Right lobe of liver (tissue), 6 donors: ENCODE measurements at regions not wholly inside any gene's neighbourhood (a gene's known extent, or its start where the extent isn't known, plus 50 kb on each side); places are given as distances from the start of the nearest gene placed in this dataset.

Experiments
- ATAC-seq, 4 donors: fragments of 200-7000 bp; cut with Tn5 transposase; one replicate each; pipeline ENCODE4 v1.9.1; 2020; ENCODE audit warnings: mild to moderate bottlenecking in 4 of 4, moderate library complexity in 4 of 4
- DNase-seq, 3 donors: peaks; one replicate each; pipeline ENCODE4 v3.0.0-alpha.2; 2020
- H3K27ac ChIP-seq, 3 donors: fragments of 200-600 bp; one replicate each; pipeline ENCODE4 v1.8.0; 2022
- H3K27me3 ChIP-seq, 2 donors: fragments of 200-600 bp; one replicate each; pipeline ENCODE4 v1.8.0; 2022
- H3K36me3 ChIP-seq, 4 donors: fragments of 200-600 bp; sonication (generic) in 1 of 4; one replicate each; pipeline versions ENCODE4 v1.5.1 to v1.8.0; 2017 to 2022; ENCODE audit warnings: control low read depth in 1 of 4
- H3K4me1 ChIP-seq, 4 donors: fragments of 200-600 bp; sonication (generic) in 1 of 4; one replicate each; pipeline versions ENCODE4 v1.5.1 to v1.8.0; 2017 to 2022; ENCODE audit warnings: control low read depth in 1 of 4
- H3K4me3 ChIP-seq, 3 donors: fragments of 200-600 bp; one replicate each; pipeline ENCODE4 v1.8.0; 2022
- H3K9me3 ChIP-seq, 4 donors: fragments of 200-600 bp; sonication (generic) in 1 of 4; one replicate each; pipeline versions ENCODE4 v1.5.1 to v1.8.0; 2017 to 2022; ENCODE audit warnings: control low read depth in 1 of 4
- POLR2A ChIP-seq: fragments of 450-650 bp; IDR thresholded peaks from one replicate; pipeline ENCODE4 v1.6.1; 2017; ENCODE audit warnings: antibody characterized with exemption, mild to moderate bottlenecking
- WGBS: methylation state at CpG from one replicate; pipeline ENCODE4 v1.1.6; 2018; ENCODE audit warnings: low coverage, low lambda C conversion rate; ENCODE audit not compliant: insufficient coverage; ENCODE audit errors: missing lambda C conversion rate; 5-methylcytosine and 5-hydroxymethylcytosine counted together
- intact Hi-C, 2 donors: fragments of 100-400 bp; cut with DNase I; formaldehyde crosslinking; loops; one replicate each; pipeline versions ENCODE4 v1.11.2 to v1.14.1; 2022
- TF ChIP-seq, protein P1 (sequence below), 4 donors: fragments of 200-600 bp in 3 of 4; fragments of 450-650 bp in 1 of 4; IDR thresholded peaks; one replicate each; pipeline versions ENCODE4 v1.5.1 to v1.8.0; 2016 to 2022; ENCODE audit warnings: antibody characterized with exemption in 4 of 4, mild to moderate bottlenecking in 2 of 4
- donor health status: DM: no; HTN: yes; CAD: no.
- donor health status: DM: no; HTN: no; CAD: no.
- donor health status: DM: no; HTN: no; CAD: no.
- donor health status: DM: no; HTN: yes; CAD: no.
- donor health status: DM: no; HTN: yes; CAD: no.

DNA sequence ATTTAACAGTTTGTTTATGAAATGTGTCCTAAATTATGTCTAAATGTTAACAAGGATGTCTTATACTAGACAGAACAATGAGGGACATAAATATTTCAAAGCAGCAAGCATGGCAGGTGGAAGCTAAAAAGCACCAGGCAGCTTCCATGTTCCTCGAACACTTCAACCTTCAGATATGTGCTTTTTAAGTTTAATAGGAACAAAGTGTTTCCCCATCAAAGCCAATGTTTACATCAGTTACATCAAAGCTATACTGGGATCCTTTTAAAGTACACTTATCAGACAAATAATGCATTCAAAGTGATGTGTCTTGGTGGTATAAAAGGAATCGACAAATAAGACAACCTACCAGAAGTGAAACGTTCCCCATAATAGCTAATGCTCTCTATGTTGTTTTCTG lies 2841.1 kb upstream of the PCDH20 start:
- Histone ChIP-seq H3K27me3 (no peaks in the 10 kb centered on the region), H3K27ac (no peak overlapping the region), H3K4me3 (no peak overlapping the region), H3K36me3 (no peaks in the 10 kb centered on the region), H3K4me1 (no peaks in the 10 kb centered on the region), H3K9me3 (no peaks in the 10 kb centered on the region)
- ATAC-seq, result no peak
- 51% methylated on average over 3 of the region's 3 CpGs for WGBS
- TF ChIP-seq POLR2A, result no peak
- TF ChIP-seq, protein P1, sequence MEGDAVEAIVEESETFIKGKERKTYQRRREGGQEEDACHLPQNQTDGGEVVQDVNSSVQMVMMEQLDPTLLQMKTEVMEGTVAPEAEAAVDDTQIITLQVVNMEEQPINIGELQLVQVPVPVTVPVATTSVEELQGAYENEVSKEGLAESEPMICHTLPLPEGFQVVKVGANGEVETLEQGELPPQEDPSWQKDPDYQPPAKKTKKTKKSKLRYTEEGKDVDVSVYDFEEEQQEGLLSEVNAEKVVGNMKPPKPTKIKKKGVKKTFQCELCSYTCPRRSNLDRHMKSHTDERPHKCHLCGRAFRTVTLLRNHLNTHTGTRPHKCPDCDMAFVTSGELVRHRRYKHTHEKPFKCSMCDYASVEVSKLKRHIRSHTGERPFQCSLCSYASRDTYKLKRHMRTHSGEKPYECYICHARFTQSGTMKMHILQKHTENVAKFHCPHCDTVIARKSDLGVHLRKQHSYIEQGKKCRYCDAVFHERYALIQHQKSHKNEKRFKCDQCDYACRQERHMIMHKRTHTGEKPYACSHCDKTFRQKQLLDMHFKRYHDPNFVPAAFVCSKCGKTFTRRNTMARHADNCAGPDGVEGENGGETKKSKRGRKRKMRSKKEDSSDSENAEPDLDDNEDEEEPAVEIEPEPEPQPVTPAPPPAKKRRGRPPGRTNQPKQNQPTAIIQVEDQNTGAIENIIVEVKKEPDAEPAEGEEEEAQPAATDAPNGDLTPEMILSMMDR (IDR thresholded peaks at IDR 0.05), result no peak
- intact Hi-C loops, result no loop called here
- DNase-seq, result no peak

DNA sequence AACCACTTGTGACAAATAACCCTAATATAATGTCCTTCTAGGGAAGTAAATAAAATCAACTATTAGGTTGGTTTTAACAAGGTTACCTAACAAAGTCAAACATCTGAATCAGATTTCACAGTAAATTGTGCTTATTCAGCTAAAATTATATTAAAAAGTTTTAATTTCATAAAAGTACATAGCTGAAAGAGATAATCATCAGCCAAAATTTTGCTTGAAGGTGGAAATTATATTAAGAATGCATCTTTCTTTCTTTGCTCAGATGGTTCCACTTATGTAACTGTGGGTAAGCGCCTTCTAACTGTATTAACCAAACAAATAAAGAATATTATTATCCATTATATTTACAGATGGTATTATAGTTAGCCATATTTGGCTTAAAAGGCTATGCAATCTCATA lies 2840.3 kb upstream of the PCDH20 start:
- WGBS, result 39% methylated on average over 1 of the region's 1 CpG
- H3K4me3 ChIP-seq, result no peak overlapping the region
- H3K4me1 ChIP-seq, result no peaks in the 10 kb centered on the region
- H3K27me3 ChIP-seq, result no peaks in the 10 kb centered on the region
- H3K27ac ChIP-seq, result no peak overlapping the region
- intact Hi-C loops, result no loop called here
- TF ChIP-seq, protein P1 (IDR thresholded peaks at IDR 0.05), result no peak
- TF ChIP-seq POLR2A, result no peak
- H3K9me3 ChIP-seq, result no peaks in the 10 kb centered on the region
- ATAC-seq (no peak), DNase-seq (no peak)
- no peaks in the 10 kb centered on the region for H3K36me3 ChIP-seq

DNA sequence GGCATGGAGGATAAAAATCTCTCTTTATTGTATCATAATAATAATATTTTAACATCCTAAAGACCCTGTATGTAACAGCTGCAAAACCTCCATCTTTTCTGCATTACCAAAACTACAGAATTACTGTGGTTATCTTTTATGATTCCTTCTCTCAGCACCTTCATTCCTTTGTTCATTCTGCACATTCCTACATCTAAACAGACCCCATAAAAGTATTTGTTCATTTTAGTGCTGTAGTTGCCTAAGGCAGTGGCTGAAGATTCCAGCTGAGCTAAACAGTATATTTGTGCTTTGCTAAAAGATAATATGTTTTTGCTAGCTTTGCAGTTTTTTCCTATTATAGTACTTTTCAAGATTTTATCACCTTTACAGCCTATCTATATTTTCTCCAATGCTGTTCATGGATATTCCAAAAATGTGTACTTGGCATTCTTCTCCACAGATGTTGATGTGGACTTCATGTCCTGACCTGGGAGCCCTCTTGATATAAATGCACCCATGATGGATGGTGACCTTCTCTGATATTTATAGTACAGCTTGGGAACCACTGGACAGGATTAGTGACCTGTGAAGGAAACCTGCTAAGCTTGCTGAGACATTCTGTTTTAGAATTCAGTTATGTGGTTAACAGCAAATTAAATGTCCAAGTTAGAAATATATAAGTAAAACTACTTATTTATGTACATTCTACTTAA lies 2832.9 kb upstream of the PCDH20 start:
- ATAC-seq (no peak), DNase-seq (no peak)
- no peaks in the 10 kb centered on the region for H3K4me1 ChIP-seq
- TF ChIP-seq POLR2A, result no peak
- TF ChIP-seq, protein P1 (IDR thresholded peaks at IDR 0.05), result no peak
- H3K36me3 ChIP-seq, result no peaks in the 10 kb centered on the region
- no peaks in the 10 kb centered on the region for H3K27me3 ChIP-seq
- H3K4me3 ChIP-seq, result no peak overlapping the region
- H3K9me3 ChIP-seq, result no peaks in the 10 kb centered on the region
- no peak overlapping the region for H3K27ac ChIP-seq
- intact Hi-C loops, result no loop called here

DNA sequence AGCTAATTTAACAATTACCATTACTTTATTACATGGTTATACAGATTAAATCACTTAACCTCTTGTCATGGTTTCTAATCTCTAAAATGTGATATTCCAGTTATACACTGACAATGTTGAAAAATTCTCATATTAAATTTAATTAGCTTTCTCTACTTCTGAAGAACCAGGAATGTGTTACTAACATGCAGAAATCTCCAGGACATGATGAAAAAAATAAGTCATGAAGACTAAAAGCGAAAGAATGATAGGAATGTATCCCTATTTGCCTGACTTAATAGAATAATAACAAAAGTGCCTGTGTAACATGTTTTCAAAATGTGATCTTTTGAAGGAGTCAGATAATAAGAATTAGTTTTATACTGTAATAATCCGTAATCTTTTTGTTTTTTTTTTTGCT lies 2823.7 kb upstream of the PCDH20 start:
- no peak for DNase-seq
- TF ChIP-seq, protein P1 (IDR thresholded peaks at IDR 0.05), result no peak
- TF ChIP-seq POLR2A, result no peak
- WGBS, result 33% methylated on average over 2 of the region's 2 CpGs
- Histone ChIP-seq H3K9me3 (no peaks in the 10 kb centered on the region), H3K27me3 (no peaks in the 10 kb centered on the region), H3K4me1 (no peaks in the 10 kb centered on the region), H3K4me3 (no peak overlapping the region), H3K36me3 (no peaks in the 10 kb centered on the region), H3K27ac (no peak overlapping the region)
- intact Hi-C loops, result no loop called here
- ATAC-seq, result no peak

DNA sequence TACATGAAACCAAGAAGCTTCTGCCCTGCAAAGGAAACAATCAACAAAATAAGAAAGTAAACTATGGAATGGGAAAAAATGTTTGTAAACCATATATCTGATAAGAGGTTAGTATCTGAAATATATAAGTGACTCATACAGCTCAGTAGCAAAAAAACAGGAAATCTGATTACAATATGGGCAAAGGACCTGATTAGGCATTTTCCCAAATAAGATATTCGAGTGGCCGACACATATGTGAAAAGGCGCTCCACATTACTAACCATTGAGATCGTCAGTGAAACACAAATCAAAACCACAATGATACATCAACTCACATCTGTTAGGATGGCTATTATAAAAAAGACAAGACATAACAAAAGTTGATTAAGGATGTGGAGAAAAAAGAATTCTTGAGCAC lies 2818.6 kb upstream of the PCDH20 start:
- ATAC-seq (no peak), DNase-seq (no peak)
- no peaks in the 10 kb centered on the region for H3K4me1 ChIP-seq
- WGBS, result 51% methylated on average over 4 of the region's 4 CpGs
- no peaks in the 10 kb centered on the region for H3K27me3 ChIP-seq
- no peaks in the 10 kb centered on the region for H3K36me3 ChIP-seq
- H3K9me3 ChIP-seq, result no peaks in the 10 kb centered on the region
- no peak for TF ChIP-seq POLR2A
- intact Hi-C loops, result no loop called here
- H3K4me3 ChIP-seq, result no peak overlapping the region
- no peak overlapping the region for H3K27ac ChIP-seq
